Thyroid gland (tissue), 4 donors: ENCODE measurements at regions not wholly inside any gene's neighbourhood (a gene's known extent, or its start where the extent isn't known, plus 50 kb on each side); places are given as distances from the start of the nearest gene placed in this dataset.

Source experiments
- CTCF ChIP-seq, 6 experiments: fragments of 200-600 bp in 3 of 6; fragments of 450-650 bp in 3 of 6; sonication (generic) in 3 of 6; IDR thresholded peaks; one replicate each; pipeline ENCODE4 v1.5.1; 2016 to 2019; ENCODE audit warnings: antibody characterized with exemption in 6 of 6, mild to moderate bottlenecking in 2 of 6, inconsistent platforms in 1 of 6, moderate library complexity in 1 of 6
- POLR2A ChIP-seq, 2 donors: fragments of 450-650 bp; IDR thresholded peaks; one replicate each; pipeline ENCODE4 v1.6.1; 2017; ENCODE audit warnings: antibody characterized with exemption in 2 of 2, mild to moderate bottlenecking in 2 of 2, moderate library complexity in 1 of 2

- TF ChIP-seq CTCF (IDR thresholded peaks at IDR 0.05) (no peak), POLR2A (IDR thresholded peaks at IDR 0.05) (no peak)
Observed at GRCh38 chr2:181128199-181128598, 147.8 kb downstream of the UBE2E3 start.
